HG03439 (cell line): ENCODE measurements at regions not wholly inside any gene's neighbourhood (a gene's known extent, or its start where the extent isn't known, plus 50 kb on each side); places are given as distances from the start of the nearest gene placed in this dataset.

Experiments
- ATAC-seq: cut with Tn5 transposase; IDR thresholded peaks from one replicate; pipeline ENCODE4 v1.9.1; 2021; ENCODE audit warnings: mild to moderate bottlenecking, moderate library complexity; ENCODE audit not compliant: unreplicated experiment

DNA sequence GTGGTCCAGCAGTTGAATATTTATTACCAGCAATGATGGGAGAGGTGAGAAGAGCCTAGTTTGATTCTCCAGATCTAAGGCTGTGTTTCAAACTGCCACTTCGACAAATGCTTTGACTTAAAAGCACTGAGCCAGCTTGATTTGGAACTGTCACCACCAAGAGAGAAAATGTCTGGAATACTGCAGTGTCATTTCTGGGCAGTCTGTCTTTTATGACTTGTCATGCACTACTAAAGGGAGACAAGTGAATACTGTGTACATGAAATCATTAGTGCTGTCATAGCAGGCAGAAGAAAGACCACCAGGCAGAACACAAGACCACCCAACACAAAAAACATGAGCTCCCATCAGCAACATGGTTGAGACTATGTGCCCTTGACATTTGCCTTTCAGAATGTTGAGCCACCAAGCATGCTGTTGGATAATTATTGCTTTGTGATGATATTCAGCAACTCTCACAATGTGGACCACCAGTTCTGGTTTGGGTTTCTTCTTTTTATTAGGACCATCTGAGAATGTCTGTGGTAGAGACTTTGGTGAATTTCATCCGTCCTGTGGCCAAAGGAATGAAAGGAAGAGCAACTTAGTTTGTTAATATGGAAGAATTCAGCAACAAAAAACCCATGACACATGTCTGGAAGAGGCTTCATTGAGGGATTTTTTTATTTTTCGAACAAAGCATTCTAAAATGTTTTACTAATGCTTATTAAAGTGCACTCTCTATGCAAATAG lies 125.8 kb downstream of the NTMT2 start:
- ATAC-seq = no peak

DNA sequence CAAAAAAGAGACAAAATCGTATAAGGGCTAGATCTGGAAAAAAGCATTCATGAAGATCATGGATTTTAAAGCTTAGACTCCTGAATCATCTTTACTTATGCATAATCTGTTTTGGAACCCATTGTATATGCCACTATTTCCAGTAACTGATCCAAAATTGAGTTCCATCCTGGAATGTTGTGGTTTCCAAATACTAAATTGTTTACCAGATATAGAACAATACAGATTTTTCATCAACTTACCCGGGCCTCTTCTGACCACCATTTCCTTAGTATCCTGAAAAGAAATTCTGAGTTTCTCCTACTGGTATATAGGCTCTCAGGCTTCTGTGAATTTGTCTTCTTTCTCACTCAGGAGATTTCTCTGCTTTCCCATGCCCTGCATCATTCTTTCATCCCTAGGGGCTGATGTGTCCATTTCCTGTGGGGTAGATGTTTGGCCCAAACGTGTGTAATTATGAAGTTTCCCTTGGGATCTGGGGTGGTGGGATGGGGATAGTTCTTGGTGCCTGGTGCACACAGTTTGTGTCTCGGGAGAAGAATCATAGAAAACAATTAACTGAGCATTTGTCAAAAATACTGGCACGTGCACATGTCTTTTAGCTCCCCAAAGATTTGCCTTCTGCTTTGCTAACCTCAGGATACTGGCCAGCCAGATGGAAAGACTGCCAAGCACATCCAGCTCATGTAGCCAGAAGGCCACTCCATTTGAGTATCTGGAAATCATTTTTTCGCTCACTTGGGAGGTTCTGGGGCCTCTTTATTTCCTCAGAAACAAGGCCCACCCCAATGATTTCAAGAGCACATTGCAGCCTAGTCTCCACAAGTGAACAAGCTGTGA lies 127.8 kb downstream of the NTMT2 start:
- no peak for ATAC-seq

DNA sequence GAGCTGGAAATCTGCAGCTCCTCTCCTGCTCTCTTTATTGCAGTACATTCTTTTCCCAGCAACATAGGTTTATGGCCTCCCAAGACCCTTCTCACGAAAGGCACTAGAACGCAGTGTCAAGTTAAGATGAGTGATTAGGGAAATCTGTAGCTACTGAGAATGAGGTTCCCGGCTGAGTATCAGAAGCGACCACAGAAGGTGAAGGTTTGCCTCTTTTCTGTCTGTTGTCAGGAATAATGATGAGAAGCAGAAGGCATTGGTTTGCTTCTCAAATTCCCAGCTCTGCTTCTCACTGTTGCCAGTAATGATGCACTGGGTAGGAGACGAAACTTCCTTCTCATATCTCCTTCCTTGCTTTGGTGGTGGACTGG lies 128.4 kb downstream of the NTMT2 start:
- ATAC-seq = no peak

DNA sequence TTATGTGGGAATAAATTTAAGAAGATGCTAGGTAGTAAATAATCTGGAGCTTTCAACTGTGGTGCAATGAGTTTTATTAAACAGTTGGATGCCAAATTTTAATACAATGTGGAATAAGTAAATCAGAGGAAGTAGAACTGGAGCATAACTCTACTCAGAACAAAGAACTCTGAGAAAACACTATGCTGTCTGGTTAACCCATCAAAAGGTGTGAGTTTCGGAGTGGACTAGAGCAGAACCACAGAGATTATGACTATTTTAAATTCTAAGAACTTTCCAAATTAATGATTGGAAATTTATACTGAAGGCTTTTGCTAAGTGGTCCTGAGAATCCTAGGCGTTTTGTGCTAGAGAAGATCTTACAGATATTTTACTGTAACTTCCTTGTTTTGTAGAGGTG lies 132.2 kb downstream of the NTMT2 start:
- no peak for ATAC-seq

DNA sequence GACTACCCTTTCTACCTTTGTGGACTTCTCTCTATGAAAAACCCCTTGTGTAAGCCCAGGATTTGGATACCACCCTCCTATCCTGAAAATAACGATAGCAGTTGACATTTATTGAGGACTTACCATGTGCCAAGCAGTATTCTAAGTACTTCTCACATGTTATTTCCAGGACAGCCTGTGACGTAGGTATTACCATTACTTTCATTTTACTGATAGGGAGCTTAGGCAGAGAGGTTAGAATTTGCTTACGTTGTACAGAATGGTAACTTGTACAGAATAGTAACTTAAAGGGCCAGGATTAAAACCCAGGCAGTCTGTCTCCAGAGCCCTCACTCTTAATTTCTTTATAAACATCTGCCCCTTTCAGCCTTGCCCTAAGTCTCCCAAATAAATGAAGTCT lies 138.3 kb downstream of the NTMT2 start:
- no peak for ATAC-seq

DNA sequence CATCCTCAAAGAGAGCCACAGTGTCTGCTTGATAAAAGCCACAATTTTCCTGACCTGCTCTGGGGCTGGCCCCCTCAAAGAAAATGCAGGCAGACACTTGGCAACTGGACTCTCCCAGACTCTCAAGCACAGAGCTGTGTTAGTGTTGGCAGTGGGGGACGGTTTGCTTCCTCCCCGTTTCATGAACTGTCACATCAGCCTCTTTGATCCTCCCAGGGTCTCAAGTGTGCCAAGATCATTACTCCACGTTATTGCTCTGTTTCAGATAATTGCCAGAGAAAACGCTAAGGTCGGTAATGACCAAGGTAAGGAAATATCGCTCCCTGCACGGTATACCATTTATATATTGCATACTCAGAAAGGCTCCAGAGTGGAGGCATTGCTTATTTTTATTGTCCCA lies 138.8 kb downstream of the NTMT2 start:
- ATAC-seq = no peak

DNA sequence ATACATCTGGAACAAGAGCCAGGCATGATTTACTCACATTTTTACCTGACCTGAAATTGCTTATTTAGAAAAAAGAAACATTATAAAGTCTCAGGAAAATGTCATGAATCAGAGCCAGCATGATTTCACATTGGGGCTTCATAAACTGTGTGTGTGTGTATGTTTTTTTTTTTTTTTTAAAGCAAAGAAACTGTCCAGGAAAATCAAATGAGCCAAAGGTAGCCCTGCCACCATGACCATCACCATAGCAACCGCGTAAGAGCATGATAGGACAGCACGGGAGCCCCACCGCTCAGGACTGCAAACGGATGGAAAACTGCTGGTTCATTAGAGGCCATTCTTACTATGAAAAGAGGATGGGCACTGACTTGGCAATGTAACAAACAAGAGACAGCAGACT lies 139.2 kb downstream of the NTMT2 start:
- no peak for ATAC-seq

DNA sequence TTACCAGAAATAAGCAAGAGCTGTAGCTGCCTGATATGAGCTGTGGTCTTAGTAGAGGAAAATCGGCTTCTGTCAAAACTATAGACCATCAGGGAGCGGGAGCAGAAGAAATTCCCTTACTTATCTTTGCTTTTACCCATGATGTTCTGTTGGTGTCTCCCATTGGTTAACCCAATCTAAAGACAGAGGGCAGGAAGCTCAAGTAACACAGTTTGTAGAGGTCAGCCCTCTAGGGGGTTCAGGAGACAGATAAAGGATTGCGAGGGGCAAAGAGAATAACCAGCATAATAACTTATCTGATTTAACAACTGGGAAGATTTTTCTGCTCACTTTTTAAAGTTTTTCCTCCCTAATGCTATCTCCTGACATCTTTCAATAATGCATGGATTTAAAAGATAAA lies 142.4 kb downstream of the NTMT2 start:
- ATAC-seq = no peak

DNA sequence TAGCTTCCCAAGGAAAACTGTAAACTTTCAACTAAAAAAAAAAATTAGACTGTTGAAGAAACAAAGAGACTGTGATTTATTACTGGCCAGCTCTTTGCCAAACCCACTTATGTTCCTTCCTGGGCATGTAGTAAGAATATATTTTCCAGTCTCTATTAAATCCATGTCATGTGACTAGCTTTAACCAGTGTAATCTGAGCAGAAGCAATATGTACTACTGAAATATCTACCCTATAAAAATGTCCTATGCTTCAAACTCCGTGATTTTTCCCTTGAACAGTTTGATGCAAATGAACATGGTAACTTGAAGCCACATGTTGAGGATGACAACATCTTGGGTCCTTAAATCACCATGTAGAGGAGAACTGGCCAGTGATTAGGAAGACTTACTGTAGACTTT lies 144.5 kb downstream of the NTMT2 start:
- no peak for ATAC-seq

DNA sequence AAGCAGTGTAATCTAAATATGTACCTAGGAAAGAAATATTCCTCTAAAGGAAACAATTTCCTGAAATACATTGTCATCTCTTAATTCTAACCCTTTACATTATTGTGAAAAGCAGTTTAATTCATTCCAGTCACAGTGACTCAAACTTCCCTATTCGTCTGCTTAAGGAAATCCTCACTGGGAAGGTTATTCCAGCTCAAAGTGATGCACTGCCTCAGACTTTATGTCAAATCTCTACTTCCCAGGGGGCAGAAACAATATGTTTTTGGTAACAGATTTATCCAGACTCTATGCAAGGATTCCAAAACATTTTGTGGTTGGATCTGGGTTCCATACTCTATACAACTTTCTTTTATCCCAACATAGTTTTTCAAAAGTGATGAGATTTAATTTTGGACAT lies 145.2 kb downstream of the NTMT2 start:
- ATAC-seq = no peak

DNA sequence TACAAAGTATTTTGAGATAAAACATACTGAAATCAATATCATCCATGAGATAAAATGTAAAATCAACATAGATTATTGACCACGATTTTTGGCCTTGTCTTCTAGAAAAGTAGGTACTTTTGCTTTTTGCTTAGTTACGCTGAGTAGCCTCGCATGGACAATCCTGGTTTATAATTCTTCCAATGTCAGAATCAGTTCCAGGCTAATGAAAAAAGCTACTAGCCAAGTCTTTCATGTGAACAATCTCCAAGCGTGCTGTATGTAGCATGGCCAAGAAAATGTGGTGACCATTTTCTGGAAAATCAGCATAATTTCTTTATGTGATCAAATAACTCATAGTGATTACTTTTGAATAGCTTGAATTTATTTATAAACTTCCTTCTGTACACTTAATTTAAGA lies 145.8 kb downstream of the NTMT2 start:
- no peak for ATAC-seq

DNA sequence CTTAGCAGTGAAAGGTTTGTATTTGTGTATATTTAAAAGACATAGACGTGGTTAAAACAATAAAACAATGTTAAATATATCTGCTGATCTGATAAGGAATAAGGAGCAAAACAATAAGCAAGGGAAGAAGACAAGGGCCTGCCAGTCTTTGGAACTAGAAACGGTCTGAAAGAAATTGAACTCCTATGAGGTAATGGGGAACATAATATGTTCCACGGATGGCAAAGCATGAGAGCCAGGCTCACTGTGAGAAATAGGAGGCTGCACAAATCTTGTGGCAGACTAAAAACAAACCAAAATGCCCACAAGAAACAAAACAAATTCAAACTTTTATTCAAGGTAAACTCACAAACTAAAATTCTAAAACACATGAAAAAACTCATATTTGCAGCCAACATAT lies 150.5 kb downstream of the NTMT2 start:
- ATAC-seq = no peak

DNA sequence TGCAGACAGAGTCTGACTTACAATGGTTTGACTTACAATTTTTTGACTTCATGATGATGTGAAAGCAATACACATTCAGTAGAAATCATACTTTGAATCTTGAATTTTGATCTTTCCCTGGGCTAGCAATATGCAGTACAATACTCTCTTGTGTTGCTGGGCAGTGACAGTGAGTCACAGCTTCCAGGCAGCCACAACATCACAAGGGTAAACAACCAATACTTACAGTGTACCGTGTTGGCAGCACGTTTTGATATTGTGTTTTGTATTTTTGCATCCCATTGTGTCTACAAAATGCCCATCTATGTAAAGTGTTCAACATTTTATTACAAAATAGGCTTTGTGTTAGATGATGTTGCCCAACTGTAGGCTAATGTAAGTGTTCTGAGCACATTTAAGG lies 150.9 kb downstream of the NTMT2 start:
- ATAC-seq = no peak

DNA sequence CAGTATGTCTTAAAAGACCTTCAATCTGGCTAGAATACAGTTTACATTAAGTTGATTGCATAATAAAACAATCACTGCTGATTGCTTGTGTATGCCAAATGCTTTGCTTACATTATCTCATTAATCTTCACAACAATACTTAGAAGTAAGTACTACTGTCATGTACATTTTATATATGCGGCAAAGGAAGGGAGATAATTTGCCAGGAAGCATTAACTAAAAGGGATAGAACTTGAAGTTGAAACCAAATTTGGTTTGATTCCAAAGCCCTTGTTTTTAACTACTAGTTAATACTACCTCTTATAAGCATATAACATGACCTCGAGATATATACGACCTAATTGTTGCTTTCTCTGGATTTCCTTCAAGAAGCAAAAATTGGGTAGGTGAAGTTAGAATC lies 155.8 kb downstream of the NTMT2 start:
- no peak for ATAC-seq

DNA sequence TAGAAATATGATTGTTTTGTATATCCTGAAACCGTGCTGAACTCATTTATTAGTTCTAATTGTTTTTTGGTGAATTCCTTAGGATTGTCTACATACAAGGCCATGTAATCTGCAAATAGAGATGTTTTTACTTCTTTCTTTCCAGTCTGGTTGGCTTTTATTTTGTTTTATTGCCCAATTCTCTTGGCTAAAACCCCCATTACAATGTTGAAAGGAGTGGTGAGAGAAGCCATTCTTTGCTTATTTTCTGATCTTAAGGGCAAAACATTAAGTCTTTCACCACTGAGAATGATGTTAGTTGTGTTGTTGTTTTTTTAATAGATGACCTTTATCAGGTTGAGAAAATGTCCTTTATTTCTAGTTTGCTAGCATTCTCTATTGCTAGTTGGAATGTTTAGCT lies 157.3 kb downstream of the NTMT2 start:
- ATAC-seq = no peak

DNA sequence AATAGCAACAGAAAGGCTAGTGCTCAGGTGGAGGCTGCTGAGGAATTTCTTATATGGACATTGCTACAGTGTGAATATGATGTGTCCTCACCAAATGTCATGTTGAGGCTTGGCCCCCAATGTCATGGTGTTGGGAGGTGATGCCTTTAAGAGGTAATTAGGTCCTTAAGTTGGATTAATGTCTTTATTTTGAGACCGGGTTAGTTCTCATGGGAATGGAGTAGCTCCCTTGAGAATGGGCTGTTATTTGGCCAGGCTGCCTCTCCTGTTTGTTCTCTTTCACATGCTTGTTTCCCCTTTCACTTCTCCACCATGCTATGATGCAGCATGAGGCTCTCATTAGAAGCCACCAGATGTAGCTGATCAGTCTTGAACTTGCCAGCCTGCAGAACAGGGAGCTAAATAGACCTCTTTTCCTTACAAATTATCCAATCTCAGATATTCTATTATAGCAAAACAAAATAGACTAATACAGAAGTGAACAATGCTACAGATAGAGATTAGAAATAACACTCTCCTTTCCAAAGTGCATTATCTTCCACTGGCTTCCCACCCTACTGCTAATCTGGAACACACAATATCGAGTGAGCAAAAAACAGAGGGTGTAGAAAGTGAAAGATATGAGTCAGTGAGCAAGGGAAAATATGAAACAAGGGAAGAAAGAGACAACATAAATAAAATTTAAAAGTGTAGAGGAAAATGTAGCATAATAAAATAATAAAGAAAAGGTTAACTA lies 160.2 kb downstream of the NTMT2 start:
- no peak for ATAC-seq

DNA sequence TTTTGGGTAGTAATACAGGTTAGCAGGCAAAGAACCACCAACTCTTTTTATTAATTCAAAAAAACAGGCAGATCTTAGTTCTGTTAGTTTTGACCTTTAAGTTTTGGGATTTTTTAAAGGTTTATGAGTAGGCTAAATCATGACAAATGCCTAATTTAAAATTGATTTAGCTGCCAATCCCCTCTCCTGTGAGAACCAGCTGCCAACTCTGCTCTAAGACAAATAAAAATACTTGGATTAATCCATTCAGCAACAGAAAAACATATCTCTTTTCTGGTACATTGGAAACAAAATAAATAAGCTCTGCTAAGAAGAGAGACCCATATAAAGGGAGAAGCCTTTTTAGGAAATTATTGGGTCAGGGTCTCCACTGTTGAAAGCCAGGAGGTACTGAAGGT lies 160.8 kb downstream of the NTMT2 start:
- ATAC-seq = no peak

DNA sequence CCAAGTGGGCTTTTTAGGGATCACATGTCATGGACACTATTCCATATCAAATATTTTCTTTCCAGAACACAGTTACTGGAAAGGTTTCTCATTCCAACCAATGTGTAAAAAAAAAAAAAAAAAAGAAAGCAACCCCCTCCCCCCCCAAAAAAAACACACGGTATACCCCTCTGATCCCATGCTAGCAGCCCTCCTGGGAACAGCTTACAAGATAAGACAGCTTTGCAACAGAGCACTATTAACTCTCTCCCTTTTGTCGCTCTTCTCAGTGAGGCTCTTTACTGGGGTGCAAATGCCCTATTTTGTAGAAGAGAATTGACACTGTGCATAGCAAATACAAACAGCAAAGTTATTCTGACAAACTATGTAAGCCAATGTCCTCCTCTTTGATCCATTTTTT lies 161.2 kb downstream of the NTMT2 start:
- no peak for ATAC-seq

DNA sequence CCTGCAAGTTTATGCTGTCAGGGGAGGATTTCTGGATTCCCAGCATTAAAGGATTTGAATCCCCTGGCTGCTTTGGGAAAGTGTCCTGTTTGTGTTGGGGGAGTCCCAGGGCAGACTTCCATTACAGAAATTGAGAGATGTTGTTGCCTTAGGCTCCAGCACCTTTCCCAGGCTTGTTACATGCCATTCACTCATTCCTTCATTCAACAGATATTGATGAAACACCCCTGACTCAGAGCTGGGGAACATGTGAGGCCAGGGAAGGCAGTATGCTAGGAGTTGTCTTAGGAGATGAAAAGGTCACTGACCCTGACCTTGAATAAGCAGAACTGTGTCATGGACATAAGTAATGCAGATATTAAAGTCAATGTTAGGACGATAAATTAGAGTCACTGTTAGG lies 161.7 kb downstream of the NTMT2 start:
- no peak for ATAC-seq

DNA sequence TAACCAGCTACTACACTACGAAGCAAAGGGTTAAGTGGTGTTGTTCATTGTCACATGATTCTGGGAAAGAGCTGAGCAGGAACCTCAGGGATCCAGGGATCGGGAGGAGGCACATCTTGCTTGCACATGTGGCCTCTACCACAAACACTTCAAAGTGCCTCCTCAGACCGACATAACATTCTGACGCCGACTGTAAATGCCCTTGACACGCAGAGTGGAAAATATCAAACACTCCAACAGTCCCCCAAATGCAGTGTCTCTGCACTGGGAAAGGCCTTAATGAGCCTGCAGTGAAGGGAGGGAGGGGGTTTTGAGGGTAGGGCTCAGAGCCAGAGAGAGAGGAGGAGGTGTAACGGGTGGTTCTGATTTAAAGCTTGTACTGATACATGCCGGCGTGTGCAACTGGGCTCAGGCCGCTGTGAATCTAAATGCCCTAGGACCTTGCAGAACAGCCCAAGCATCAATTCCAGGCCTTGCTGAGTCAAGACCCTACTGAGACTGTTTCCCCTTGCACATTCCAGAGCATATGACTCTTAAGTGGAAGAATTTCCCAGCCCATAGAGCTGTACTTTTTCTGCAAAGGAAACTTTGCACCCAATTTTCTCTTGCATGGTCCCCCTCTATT lies 163.7 kb downstream of the NTMT2 start:
- no peak for ATAC-seq

DNA sequence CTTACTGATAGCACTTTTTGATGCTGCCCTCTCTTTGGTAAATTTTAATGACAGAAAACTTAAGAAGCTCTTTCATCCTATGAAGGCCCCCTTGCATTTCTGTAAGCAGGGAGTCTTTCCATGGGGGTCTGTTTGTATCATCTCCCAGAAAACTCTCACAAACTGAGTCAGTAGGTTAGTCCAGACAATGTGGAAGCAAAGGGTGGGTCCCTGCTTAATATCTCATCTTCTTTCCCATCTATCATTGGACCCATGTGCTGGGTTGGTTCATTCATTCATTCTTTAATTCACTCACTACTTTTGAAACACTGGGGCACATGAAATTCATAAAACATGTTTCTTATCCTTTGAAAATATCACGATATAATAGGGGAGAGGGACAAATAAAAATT lies 164.3 kb downstream of the NTMT2 start:
- ATAC-seq = no peak

DNA sequence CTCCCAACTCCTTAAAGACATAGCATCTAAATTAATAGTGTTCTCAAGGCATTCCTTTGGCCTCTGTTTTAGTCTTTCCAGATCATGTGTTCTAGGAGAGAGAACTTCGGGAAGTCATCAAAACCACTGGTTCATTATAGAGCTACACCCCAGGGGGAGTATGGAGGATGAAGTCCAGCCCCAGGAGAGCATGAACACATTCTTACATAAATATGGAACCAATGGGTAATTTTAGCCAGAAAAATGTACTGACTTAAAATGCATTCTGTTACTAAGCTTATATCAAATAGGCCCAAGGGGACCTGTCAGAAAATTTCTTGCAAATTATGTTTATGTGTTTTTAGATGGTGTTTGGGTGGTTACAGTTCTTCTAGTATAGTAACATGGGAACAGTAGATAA lies 165.2 kb downstream of the NTMT2 start:
- ATAC-seq = no peak
